ENCODE measurements at regions not wholly inside any gene's neighbourhood (a gene's known extent, or its start where the extent isn't known, plus 50 kb on each side); places are given as distances from the start of the nearest gene placed in this dataset.

DNA sequence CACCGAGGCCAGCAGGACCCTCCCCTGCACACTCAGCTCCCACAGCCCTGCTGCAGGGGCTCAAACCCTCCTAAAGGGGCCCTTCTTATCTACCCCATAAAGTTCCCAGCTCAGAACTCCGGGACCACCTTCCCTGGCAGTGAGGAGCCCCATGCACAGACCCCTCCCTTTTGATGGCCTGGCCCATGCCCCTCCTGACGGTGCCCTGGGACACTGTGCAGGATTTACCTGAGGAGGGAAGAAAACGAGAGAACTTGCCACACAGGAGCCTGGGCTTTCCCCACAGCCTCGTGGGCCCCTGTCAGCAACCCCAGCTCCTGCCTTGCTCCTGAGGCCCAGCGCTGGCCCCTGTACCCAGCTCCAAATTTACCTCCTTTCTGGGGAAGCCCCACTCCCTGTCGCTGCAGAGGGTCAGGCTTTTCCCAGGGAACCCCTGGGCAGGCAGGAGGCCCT, 206.3 kb upstream of the SALL3 start:
- Histone ChIP-seq H3K36me3 (ENCODE audit: insufficient read depth, low read length, poor library complexity, severe bottlenecking) (no peaks in the 10 kb centered on the region), H3K9me3 (ENCODE audit: low read depth, low read length, poor library complexity, severe bottlenecking) (no peaks in the 10 kb centered on the region), H3K27me3 (replicated peaks; ENCODE audit: insufficient read depth, low read depth, low read length, poor library complexity) (peaks cover 23% of the 10 kb centered on the region), H3K27ac (ENCODE audit: low read depth, low read length, poor library complexity, severe bottlenecking) (no peak overlapping the region), H3K4me1 (ENCODE audit: insufficient read depth, low read length, poor library complexity, severe bottlenecking) (no peaks in the 10 kb centered on the region), H3K4me3 (ENCODE audit: low read depth, low read length, poor library complexity, severe bottlenecking) (no peak overlapping the region)
- no TSS peak for BruUV-seq (replicated peaks)
- no peak for DNase-seq (ENCODE audit: low spot score)
- ChIA-PET CTCF (no interaction called here), POLR2A (ENCODE audit: low non-redundant PET) (no interaction called here)
- TF ChIP-seq, protein P1, sequence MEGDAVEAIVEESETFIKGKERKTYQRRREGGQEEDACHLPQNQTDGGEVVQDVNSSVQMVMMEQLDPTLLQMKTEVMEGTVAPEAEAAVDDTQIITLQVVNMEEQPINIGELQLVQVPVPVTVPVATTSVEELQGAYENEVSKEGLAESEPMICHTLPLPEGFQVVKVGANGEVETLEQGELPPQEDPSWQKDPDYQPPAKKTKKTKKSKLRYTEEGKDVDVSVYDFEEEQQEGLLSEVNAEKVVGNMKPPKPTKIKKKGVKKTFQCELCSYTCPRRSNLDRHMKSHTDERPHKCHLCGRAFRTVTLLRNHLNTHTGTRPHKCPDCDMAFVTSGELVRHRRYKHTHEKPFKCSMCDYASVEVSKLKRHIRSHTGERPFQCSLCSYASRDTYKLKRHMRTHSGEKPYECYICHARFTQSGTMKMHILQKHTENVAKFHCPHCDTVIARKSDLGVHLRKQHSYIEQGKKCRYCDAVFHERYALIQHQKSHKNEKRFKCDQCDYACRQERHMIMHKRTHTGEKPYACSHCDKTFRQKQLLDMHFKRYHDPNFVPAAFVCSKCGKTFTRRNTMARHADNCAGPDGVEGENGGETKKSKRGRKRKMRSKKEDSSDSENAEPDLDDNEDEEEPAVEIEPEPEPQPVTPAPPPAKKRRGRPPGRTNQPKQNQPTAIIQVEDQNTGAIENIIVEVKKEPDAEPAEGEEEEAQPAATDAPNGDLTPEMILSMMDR (conservative IDR thresholded peaks at IDR 0.05; ENCODE audit: low read depth, low read length) = no peak
- TF ChIP-seq EZH2 (IDR thresholded peaks at IDR 0.05; ENCODE audit: borderline replicate concordance, low read depth, low read length, poor library complexity, severe bottlenecking) = no peak
- intact Hi-C loops (cut with micrococcal nuclease; ENCODE audit: unreplicated experiment) = no loop called here

DNA sequence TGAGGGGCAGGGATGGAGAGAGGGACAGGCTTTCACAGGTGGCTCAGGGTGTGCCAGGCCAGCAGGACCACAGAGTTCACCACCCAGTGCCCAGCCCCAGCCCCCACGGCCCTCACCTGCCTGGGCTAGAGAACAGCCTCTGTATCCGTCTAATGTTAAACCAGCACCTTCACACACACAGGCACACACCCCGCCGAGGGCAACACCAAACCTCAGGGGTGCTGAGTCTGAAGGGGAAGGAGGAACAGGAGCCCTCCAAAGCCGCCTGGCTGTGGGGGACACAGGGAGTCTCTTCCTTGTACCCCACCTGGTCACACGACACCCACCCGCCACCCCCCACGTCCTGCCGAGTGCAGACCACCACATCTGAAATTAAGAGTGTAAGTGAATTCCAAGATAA, 205.8 kb upstream of the SALL3 start:
- CTCF ChIA-PET = no interaction called here
- peaks cover 20% of the 10 kb centered on the region for H3K27me3 ChIP-seq (replicated peaks; ENCODE audit: insufficient read depth, low read depth, low read length, poor library complexity)
- no peak overlapping the region for H3K4me3 ChIP-seq (ENCODE audit: low read depth, low read length, poor library complexity, severe bottlenecking)
- POLR2A ChIA-PET (ENCODE audit: low non-redundant PET) = no interaction called here
- no TSS peak for BruUV-seq (replicated peaks)
- no peak for TF ChIP-seq EZH2 (IDR thresholded peaks at IDR 0.05; ENCODE audit: borderline replicate concordance, low read depth, low read length, poor library complexity, severe bottlenecking)
- TF ChIP-seq, protein P1 (conservative IDR thresholded peaks at IDR 0.05; ENCODE audit: low read depth, low read length) = no peak
- H3K9me3 ChIP-seq (ENCODE audit: low read depth, low read length, poor library complexity, severe bottlenecking) = no peaks in the 10 kb centered on the region
- no peaks in the 10 kb centered on the region for H3K36me3 ChIP-seq (ENCODE audit: insufficient read depth, low read length, poor library complexity, severe bottlenecking)
- intact Hi-C loops (cut with micrococcal nuclease; ENCODE audit: unreplicated experiment) = no loop called here
- no peak for DNase-seq (ENCODE audit: low spot score)
- no peaks in the 10 kb centered on the region for H3K4me1 ChIP-seq (ENCODE audit: insufficient read depth, low read length, poor library complexity, severe bottlenecking)
- no peak overlapping the region for H3K27ac ChIP-seq (ENCODE audit: low read depth, low read length, poor library complexity, severe bottlenecking)

DNA sequence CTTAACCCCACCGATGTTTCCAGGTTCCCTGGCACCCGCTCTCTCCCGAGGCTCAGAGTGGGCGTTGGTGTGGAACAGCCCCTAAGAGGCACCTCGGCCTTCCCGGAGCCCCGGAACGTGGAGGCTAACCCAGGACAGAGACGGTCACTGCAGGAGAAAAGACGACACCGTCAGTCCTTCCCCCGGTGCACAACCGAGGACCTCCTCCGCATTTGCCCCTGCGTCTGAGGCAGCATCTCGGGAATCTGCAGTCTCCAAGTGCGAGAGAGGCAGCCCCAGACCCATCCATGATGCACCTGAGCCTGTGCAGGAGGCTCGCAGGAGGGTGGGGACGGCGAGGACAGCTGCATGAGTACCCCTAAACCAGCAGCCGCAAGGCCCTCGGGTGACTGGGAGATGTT, 204.9 kb upstream of the SALL3 start:
- no peak for DNase-seq (ENCODE audit: low spot score)
- BruUV-seq (replicated peaks) = no TSS peak
- no peaks in the 10 kb centered on the region for H3K9me3 ChIP-seq (ENCODE audit: low read depth, low read length, poor library complexity, severe bottlenecking)
- ChIA-PET CTCF (no interaction called here), POLR2A (ENCODE audit: low non-redundant PET) (no interaction called here)
- H3K27ac ChIP-seq (ENCODE audit: low read depth, low read length, poor library complexity, severe bottlenecking) = no peak overlapping the region
- H3K36me3 ChIP-seq (ENCODE audit: insufficient read depth, low read length, poor library complexity, severe bottlenecking) = no peaks in the 10 kb centered on the region
- peaks cover 11% of the 10 kb centered on the region for H3K27me3 ChIP-seq (replicated peaks; ENCODE audit: insufficient read depth, low read depth, low read length, poor library complexity)
- H3K4me1 ChIP-seq (ENCODE audit: insufficient read depth, low read length, poor library complexity, severe bottlenecking) = no peaks in the 10 kb centered on the region
- TF ChIP-seq, protein P1 (conservative IDR thresholded peaks at IDR 0.05; ENCODE audit: low read depth, low read length) = no peak
- TF ChIP-seq EZH2 (IDR thresholded peaks at IDR 0.05; ENCODE audit: borderline replicate concordance, low read depth, low read length, poor library complexity, severe bottlenecking) = no peak
- intact Hi-C loops (cut with micrococcal nuclease; ENCODE audit: unreplicated experiment) = no loop called here
- H3K4me3 ChIP-seq (ENCODE audit: low read depth, low read length, poor library complexity, severe bottlenecking) = no peak overlapping the region
